ENCODE measurements at regions not wholly inside any gene's neighbourhood (a gene's known extent, or its start where the extent isn't known, plus 50 kb on each side); places are given as distances from the start of the nearest gene placed in this dataset.

DNA sequence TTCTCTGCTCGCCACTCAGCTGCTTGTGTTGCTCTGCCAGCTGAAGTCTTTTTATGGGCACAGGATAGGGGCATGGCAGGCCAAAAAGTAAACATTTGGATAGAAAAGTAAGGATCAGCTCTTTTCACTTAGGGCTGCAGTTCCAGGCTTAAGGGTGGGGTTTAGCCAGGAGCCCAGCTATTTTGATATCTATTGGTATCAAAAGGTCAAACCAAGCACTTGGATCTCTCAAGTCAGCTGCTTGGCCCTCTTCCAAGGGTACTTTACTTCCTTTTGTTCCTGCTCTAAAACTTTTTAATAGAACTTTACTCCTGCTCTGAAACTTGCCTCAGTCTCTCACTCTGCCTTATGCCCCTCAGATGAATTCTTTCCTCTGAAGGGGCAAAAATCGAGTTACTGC, 55.7 kb upstream of the ABCC4 start:
- no peak for TF ChIP-seq CTCF (IDR thresholded peaks at IDR 0.05; ENCODE audit: extremely low read depth in 1 of 2, insufficient read depth in 1 of 2, low read depth in 1 of 2, low read length in 2 of 2)
- no peak for TF ChIP-seq MAX (IDR thresholded peaks at IDR 0.05; ENCODE audit: insufficient read depth, insufficient read length)
- no peak for TF ChIP-seq FOS (IDR thresholded peaks at IDR 0.05; ENCODE audit: borderline replicate concordance, insufficient read depth, low read length)
- TF ChIP-seq POLR2A (IDR thresholded peaks at IDR 0.05; ENCODE audit: low read depth, low read length), result no peak
